GM12875 (cell line): ENCODE measurements at regions not wholly inside any gene's neighbourhood (a gene's known extent, or its start where the extent isn't known, plus 50 kb on each side); places are given as distances from the start of the nearest gene placed in this dataset.

ENCODE experiments used
- H3K4me3 ChIP-seq: one replicate; pipeline ENCODE4 v1.5.1; 2011; ENCODE audit warnings: low read depth, low read length, control low read depth
- TF ChIP-seq, protein P1 (sequence below): IDR thresholded peaks from 2 replicates; pipeline ENCODE4 v1.5.1; 2011; ENCODE audit warnings: low read depth, mild to moderate bottlenecking, control low read depth, inconsistent platforms, low read length, moderate library complexity, borderline replicate concordance; ENCODE audit not compliant: insufficient read depth

DNA sequence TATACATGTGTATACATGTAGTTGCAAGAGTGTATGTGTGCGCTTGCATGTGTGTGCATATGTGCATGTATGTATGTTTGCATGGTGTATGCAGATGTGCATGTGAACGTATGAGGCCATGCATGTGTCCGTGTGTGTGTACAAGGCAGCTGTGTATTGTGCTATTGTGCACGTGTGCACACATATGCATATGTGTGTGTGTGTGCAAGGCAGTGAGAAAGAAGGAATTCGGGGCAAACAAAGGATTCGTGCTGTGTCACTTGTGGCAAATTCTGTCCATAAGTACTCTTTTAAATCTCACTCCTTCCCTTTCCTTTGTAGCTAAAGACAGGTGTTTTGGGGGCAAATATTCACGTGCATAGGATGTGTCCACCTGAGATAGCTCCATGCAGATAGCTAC is 227.1 kb downstream of the VRK1 start:
- TF ChIP-seq, protein P1, sequence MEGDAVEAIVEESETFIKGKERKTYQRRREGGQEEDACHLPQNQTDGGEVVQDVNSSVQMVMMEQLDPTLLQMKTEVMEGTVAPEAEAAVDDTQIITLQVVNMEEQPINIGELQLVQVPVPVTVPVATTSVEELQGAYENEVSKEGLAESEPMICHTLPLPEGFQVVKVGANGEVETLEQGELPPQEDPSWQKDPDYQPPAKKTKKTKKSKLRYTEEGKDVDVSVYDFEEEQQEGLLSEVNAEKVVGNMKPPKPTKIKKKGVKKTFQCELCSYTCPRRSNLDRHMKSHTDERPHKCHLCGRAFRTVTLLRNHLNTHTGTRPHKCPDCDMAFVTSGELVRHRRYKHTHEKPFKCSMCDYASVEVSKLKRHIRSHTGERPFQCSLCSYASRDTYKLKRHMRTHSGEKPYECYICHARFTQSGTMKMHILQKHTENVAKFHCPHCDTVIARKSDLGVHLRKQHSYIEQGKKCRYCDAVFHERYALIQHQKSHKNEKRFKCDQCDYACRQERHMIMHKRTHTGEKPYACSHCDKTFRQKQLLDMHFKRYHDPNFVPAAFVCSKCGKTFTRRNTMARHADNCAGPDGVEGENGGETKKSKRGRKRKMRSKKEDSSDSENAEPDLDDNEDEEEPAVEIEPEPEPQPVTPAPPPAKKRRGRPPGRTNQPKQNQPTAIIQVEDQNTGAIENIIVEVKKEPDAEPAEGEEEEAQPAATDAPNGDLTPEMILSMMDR = no peak

DNA sequence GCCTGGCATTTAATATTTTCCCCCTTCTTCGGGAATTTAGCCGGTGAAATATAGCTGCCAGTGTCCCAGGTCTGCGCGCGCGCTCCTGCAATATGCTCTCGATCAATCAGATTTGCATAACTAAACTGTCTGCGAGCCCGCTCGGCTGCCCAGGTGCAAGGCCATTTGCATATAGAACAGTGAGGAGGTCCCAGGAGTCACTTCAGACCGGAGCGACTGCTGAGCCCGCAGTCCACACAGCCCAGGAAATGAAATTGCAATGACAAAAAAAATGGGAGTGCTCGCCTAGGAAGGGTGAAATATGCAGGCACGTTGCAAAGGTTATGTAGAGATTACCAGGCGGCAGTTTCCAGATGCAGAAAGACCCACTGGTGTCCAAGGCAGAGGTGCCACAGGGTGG is 228.5 kb downstream of the VRK1 start:
- H3K4me3 ChIP-seq = no peak overlapping the region
- TF ChIP-seq, protein P1 = no peak

More for the DNA sequence above, 227.1 kb downstream of the VRK1 start:
- no peak overlapping the region for H3K4me3 ChIP-seq

DNA sequence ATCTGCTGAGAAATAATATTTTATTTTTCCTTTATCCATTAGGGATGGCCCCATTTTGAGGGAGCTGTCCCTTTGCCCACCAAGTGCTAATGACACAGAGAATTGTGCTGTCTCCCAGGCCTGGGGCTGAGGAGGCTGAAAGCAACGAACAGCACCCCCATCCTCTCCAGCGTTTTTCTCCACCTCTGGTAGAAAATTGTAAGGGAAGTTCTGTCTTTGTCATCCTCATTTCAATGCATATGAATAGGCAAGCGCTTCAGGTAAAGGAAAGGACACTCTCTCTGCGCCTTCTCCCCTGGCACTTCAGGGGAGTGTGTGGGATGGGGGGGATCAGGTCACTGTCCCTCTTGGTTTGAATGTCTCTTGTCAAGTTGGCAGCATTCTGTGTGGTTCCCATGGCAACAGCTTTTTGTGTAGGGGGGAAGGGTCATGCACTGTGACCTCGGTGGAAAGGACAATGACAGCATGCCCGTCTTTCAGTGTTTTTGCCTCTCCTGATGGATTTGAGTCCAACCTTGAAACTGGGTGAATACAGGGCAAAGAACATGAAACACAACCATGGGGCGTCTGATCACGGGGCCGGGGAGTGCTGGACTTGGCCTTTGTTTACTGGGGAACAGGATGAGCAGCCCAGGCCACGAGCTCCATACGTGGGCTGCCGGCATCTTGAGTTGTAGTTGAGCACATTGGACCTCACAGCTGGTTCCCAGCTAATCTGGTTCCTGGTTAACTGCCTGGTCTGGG is 230.2 kb downstream of the VRK1 start:
- no peak overlapping the region for H3K4me3 ChIP-seq
- TF ChIP-seq, protein P1 = no peak

DNA sequence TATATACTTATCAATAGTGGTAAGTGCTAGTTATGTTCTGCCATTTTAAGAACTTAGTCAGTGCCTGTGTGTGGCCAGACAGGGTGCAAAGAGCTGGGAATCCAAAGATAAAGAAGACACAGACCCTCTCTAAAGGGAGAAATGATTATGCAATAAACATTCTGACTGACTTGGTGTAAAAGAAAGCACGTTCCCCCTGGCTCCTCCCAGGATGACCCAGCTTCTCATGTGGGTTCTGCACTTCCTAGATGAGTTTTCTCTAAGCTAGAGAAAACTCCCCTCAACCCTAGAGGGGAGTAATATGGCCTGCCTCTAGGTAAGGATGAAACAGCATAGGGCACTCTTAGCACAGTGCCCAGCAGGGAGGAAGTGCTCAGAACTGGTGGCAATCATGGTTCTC is 231.2 kb downstream of the VRK1 start:
- H3K4me3 ChIP-seq = no peak overlapping the region
- TF ChIP-seq, protein P1 = no peak

DNA sequence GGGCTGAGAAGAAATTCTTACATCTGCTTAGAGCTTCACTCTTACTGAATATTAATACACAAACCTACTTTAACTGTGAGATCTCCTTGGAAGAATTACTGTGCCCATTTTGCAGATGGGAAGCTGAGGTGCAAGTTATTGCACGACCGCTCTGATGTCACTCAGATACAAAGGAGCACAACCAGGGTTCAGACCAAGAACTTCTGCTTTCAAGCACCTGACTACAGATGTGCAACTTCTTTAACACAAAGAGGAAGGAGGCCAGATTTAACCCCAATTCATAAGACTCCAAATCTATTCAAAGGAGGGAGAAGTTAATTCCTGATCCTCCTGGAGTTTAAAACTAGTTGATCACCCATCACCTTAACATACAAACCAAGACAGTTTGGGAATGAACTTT is 232.6 kb downstream of the VRK1 start:
- TF ChIP-seq, protein P1 = no peak
- H3K4me3 ChIP-seq = no peak overlapping the region

DNA sequence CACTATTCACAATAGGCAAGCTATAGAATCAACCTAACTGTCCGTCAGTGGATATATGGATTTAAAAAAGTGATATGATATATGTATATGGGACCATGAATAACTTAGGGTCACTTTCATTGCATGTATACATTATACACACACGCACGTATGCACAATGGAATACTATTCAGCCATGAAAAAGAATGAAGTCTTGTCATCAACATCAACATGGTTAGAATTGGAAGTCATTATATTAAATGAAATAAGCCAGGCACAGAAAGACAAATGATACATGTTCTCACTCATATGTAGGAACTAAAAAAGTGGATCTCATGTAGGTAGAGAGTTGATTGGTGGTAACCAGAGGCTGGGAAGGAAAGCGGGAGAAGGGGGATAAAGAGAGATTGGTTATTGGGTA is 234.3 kb downstream of the VRK1 start:
- H3K4me3 ChIP-seq = no peak overlapping the region
- TF ChIP-seq, protein P1 = no peak

DNA sequence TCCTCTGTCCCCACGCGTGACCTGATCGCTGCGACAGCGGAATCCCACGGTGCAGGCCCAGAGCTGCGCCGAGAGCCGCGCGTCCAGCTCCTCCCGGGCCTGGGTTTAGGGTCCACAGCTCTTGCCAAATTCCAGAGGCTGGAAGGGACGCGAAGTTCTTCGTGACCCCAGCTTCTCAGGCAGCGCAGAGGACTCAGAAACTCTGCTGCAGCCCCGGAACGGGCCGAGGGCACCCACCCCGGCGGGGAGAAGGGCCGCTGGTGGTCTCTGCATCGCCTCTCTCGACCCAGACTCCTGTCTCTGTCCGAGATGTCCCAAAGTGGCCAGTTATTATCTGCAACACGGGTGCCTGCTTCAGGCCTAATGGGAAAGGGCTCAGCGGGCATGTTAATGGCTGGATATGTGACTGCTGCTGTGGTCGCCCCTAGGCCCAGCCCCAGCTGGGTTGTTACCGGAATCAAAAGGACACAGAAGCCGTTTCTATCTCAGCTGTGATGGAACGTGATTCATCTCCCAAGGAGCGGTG is 236.4 kb downstream of the VRK1 start:
- TF ChIP-seq, protein P1 = no peak
- H3K4me3 ChIP-seq = no peak overlapping the region
